LNCaP clone FGC (cell line): ENCODE measurements at regions not wholly inside any gene's neighbourhood (a gene's known extent, or its start where the extent isn't known, plus 50 kb on each side); places are given as distances from the start of the nearest gene placed in this dataset.

Source experiments
- DNase-seq: peaks from one replicate; pipeline ENCODE4 v3.0.0-alpha.2; 2011; ENCODE audit warnings: low read depth
- H3K4me3 ChIP-seq: 2 replicates; pipeline ENCODE4 v1.5.1; 2011; ENCODE audit warnings: mild to moderate bottlenecking, low read depth, low read length, control low read depth
- TF ChIP-seq, protein P1 (sequence below): IDR thresholded peaks from 2 replicates; pipeline ENCODE4 v1.5.1; 2012; ENCODE audit warnings: mild to moderate bottlenecking; ENCODE audit not compliant: control insufficient read depth, insufficient read depth; ENCODE audit errors: extremely low read depth

DNA sequence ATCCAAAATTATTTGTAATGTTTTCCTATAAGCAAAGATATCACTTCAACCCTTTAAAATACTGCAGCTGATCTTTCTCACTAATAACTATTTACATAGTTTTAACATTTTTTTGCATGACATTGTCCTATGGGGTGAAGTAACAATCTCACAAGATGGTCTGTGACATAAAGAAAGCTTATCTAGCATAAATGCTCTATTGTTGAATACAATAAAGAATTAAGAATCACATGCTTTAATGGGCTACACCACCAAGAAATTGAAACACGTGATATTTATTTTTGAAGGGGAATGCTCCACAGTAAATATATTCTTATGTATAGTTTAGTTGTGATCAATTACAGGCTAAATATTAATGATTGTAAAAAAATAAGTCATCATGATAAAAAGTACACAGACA is 441.1 kb downstream of the PTH2R start:
- no peak for DNase-seq
- H3K4me3 ChIP-seq = no peak overlapping the region
- TF ChIP-seq, protein P1, sequence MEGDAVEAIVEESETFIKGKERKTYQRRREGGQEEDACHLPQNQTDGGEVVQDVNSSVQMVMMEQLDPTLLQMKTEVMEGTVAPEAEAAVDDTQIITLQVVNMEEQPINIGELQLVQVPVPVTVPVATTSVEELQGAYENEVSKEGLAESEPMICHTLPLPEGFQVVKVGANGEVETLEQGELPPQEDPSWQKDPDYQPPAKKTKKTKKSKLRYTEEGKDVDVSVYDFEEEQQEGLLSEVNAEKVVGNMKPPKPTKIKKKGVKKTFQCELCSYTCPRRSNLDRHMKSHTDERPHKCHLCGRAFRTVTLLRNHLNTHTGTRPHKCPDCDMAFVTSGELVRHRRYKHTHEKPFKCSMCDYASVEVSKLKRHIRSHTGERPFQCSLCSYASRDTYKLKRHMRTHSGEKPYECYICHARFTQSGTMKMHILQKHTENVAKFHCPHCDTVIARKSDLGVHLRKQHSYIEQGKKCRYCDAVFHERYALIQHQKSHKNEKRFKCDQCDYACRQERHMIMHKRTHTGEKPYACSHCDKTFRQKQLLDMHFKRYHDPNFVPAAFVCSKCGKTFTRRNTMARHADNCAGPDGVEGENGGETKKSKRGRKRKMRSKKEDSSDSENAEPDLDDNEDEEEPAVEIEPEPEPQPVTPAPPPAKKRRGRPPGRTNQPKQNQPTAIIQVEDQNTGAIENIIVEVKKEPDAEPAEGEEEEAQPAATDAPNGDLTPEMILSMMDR = no peak

DNA sequence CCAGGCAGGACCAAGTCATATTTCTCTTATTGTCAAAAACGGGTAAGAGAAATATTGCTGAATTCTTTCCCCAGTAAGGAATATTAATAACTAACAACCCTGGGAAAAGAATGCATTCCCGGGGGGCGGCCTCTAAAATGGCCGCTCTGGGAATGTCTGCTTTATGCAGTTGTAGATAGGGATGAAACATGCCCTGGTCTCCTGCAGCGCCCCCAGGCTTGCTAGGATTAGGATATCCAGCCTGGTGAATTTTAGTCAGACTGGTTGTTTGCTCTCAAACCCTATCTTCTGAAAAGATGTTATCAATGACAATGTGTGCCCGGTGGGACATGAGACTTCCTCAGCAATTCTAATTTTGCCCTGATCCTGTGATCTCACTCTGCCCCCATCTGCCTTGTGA is 448.1 kb downstream of the PTH2R start:
- no peak for DNase-seq
- TF ChIP-seq, protein P1 = no peak
- H3K4me3 ChIP-seq = no peak overlapping the region

DNA sequence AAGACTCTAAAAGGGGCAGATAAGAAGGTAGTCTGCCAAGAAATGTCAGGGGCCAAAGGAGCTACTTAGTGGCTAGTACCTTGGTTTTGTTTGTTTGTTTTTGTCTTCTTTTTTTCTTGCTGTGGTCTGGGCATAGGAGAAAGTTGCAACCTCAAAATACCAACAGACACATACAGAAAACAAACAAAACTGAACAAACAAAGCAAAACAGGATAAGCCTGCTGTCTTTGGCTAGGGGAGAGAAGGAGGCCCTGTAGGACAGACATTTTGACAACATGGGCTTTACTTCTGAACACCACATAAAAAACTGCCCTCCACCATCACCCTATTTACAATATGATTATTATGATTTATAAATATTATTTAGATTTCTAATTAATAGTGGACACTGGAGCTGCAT is 460.8 kb downstream of the PTH2R start:
- H3K4me3 ChIP-seq = no peak overlapping the region
- DNase-seq = peak; percentile 70
- TF ChIP-seq, protein P1 = no peak

GRCh38 chr2:208872591-208872990 is 466.0 kb downstream of the PTH2R start:
- H3K4me3 ChIP-seq = no peak overlapping the region
- DNase-seq = no peak
- TF ChIP-seq, protein P1 = no peak

GRCh38 chr2:208879666-208880065 is 473.1 kb downstream of the PTH2R start:
- TF ChIP-seq, protein P1 = no peak
- H3K4me3 ChIP-seq = no peak overlapping the region
- no peak for DNase-seq

- DNase-seq = no peak
- TF ChIP-seq, protein P1 = no peak
- no peak overlapping the region for H3K4me3 ChIP-seq
Observed at GRCh38 chr2:208880171-208880570, 473.6 kb downstream of the PTH2R start.

GRCh38 chr2:208890486-208890885 is 483.9 kb downstream of the PTH2R start:
- TF ChIP-seq, protein P1 = no peak

More at GRCh38 chr2:208890486-208890885, 483.9 kb downstream of the PTH2R start:
- H3K4me3 ChIP-seq = no peak overlapping the region
- no peak for DNase-seq
